RPMI8226 (cell line): ENCODE measurements at regions not wholly inside any gene's neighbourhood (a gene's known extent, or its start where the extent isn't known, plus 50 kb on each side); places are given as distances from the start of the nearest gene placed in this dataset.

ENCODE experiments used
- DNase-seq: peaks from one replicate; pipeline ENCODE4 v3.0.0-alpha.2; 2015

DNA sequence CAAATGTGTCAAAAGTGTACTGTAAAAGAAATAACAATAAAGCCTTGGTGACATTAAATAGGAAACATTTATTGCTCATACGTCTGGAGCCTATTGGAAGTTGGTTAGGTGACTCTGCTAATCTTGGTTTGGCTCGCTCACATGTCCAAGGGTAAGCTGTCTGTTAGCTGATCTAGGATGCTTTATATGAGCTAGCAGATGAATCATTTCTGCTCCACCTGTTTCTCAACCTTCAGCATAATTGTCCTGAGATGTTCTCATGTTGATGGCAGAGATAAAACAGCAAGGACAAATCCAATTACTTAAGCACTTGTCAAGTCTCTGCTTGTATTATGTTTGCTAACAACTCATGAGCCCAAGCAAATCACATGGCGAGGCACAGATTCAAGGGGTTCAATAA lies 56.0 kb upstream of the CD53 start:
- no peak for DNase-seq

GRCh38 chr1:110811529-110811928 lies 61.4 kb upstream of the CD53 start:
- DNase-seq: no peak

GRCh38 chr1:110800079-110800478 lies 72.9 kb upstream of the CD53 start:
- DNase-seq: no peak

DNA sequence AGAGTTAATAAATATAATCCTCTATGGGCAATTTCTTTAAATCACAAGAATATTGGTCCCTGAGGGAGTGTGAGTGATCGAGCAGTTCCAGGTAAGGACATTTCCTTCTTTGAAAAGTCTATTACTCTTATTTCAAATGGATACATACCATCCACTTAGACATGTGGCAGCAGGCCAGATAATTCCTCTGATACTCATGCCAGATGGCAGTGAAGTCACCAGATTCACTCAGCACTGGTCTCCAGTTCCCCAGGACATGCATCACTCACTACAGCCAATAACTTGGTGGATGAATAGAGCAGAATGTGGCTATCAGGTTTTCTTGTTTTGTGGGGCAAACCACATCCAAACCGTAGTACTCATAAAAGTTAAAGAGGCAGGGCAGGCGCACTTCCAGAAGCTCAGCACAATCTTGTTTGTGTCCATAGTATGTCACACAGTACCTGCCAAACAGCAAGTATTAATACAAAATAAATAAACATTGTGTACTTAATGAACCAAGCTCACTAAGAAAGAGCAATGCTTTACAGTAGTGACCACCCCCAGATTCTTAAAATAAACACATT lies 74.2 kb upstream of the CD53 start:
- peak; percentile 11 for DNase-seq

- no peak for DNase-seq
Observed at GRCh38 chr1:110788673-110789072, 84.3 kb upstream of the CD53 start.

GRCh38 chr1:110787328-110788071 lies 85.4 kb upstream of the CD53 start:
- DNase-seq: peak; percentile 84

DNA sequence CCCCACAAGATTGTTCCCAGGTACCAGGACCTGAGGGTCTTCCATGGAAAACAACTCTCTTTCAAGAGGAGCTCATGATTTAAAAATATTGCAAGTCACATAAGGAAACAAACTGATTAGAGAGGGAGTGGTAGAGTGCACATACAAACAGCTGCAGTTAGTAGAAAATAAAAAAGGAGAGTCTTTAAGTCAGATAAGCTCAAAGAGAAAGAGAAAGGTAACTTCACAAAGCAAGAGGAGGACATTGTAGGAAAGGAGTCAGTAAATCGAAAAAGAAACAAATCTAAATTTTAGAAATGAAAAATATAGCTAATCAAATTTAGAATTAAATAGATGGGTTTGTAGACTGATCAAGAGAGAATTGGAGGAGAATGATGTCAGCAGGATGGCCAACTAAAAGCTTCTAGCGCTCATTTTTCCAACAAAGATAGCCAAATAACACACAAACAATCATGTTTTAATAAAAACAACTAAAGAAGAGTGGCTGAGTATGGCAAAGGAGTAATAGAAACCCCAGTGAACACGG lies 86.1 kb upstream of the CD53 start:
- DNase-seq: peak; percentile 8

DNA sequence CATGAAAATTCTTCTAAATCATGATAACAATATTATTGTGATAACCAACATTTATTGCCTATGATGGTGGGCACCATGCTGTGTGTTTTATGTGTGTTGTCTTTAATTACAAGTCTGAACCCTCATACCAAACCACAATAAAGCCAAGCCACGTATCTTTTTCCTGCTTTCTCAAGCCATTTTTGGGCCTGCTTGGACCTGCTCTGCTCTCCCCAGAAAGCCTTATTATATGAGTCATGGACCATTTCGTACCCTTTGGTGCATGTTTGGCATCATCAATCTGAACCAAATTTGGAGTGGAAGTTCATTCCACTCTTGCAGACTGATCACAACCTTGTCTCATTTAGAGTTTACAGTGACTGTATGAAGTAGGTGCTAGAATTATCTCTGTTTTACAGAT lies 87.3 kb upstream of the CD53 start:
- DNase-seq: no peak

DNA sequence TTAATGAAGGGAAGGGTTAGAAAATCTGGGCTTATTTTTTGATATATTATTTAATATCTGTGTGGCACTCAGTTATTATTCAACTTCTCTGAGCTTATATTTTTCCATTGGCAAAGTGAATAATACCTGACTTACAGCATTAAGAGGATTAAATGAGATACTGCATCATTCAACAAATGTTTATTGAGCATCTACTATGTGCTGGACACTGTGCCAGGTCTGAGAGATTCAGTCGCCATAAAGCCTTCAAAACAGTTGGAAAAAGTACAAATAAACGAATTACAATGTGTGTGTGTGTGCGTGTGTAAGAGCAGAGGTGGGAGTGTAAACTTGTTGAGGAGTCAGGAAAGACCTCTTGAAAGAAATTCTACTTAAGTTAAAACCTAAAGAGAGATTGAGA lies 87.9 kb upstream of the CD53 start:
- no peak for DNase-seq

DNA sequence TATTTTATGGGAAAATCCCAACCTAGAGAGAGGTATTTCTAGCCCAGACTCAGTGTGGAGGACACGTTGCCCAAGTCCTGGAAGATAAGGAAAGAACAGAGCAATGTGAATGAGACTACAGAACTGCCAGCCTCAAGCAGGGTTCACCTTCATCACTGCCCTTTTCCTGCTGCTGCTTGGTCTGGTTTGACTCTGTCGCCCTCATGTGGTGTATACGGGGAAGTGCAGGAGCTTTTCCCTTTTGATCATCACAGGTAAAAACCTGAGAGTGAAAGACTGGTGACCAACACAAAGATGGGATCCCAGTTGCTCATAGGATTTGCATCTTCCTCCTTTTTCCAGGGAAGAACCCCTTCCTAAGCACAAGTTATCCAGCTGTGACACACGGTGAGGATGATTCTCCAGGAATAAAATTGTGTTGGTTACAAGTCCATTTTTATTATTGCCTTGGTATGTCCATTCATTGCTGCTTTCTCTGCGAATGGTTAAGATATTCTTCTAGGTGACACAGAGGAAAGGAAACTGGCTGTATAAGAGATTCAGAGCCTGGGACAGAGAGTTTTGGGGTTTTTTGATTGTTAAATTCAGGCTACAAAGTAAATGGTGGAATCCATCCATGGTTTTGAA lies 89.5 kb upstream of the CD53 start:
- peak; percentile 72 for DNase-seq

- DNase-seq: no peak
Observed at GRCh38 chr1:110781525-110781924, 91.4 kb upstream of the CD53 start.

DNA sequence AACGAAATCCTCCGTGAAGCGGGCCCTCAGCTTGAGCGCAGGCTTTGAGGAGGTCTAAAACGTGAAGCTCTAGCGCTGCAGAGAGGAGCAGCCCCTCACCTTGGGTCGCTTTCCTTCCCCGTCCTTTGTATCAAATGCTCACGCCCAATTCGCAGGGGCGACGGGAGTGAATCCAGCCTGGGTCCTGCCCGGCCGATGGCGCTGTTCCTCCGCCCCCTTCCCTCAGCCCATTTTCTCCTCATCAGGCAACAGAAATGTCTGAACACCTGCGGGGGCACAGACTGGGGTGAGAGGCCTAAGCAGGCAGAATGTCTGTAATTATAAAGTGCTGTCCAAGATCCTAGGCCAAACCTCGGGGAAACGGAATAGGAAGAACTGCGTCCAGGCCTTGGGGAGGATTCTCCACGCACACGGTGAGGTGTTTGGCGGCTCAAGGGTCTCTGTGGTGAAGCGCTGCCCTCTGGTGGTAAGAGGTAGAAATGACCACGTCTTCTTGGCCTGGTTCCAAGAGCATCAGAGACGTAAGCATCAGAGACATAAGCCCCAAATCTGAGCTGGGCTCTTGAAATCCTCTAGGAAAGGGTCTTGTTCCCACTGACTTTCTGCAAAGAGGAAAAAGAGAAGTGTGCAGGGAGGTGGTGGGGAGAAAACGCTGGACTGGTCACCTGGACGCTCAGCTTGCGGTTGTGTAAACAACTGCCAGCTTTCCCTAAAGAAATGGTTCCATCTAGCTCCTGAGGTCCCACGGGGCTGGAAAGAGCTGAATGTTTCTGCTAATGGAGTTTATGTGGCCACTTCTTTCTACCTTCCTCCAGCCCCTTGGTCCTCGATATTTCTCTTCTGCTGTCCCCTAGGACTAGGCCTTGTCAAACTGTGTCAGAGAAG lies 92.1 kb upstream of the CD53 start:
- DNase-seq: peak; percentile 75

DNA sequence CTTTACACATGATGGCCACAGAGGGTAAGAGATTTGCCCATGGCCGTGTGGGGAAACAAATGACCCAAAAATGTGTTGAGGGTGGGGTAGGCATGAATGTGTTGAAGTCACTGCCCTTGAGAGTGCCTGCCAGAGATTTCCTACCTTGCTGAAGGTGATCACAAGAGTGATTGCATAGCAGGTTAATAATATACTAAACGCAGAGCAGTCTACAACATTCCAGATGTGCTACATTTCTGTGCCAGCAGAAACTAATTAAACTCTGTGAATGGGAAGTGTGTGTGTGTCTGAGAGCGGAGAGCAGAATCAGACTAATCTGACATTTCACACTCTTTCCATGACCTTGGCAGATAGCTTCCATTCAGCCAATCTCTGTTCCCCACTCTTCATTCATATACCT lies 93.3 kb upstream of the CD53 start:
- DNase-seq: no peak

GRCh38 chr1:110778821-110779220 lies 94.1 kb upstream of the CD53 start:
- no peak for DNase-seq

- no peak for DNase-seq
Observed at GRCh38 chr1:110777228-110777627, 95.7 kb upstream of the CD53 start.

- DNase-seq: no peak
Observed at GRCh38 chr1:110774398-110774797, 98.5 kb upstream of the CD53 start.

DNA sequence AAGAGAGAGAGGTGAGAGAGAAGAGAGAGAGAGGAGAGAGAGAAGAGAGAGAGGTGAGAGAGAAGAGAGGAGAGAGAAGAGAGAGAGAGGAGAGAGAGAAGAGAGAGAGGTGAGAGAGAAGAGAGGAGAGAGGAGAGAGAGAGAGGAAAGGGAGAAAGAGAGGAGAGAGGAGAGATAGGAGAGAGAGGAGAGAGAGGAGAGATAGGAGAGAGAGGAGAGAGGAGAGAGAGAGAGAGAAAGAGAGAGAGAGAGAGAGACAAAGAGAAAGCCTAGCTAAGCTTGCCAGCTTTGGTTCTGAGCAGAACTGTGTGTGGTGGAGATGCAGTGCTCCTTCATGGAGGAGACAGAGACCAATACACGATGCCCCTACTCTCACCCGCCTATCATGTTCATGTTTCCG lies 99.1 kb upstream of the KCNA3 start:
- DNase-seq: no peak

- no peak for DNase-seq
Observed at GRCh38 chr1:110771245-110772022, 96.7 kb upstream of the KCNA3 start.

DNA sequence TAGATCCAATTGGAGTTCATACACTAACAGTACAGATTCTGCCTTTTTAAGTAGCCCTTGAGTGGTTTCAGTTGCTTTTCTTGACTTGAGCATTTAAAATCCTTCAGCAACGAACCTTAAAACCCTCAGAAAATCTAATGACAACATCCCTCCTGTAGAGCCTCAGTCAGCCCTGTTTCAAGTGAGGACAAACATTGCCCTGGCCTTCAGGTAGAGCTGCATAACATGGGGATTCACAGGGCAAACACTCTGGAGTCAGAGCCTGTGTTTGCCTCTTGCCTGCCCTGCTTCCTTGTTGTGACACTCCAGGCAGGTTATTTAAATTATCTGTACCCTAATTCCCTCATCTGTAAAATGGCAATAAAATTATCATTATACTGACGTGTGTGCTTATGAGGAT lies 96.1 kb upstream of the KCNA3 start:
- no peak for DNase-seq

GRCh38 chr1:110768605-110769004 lies 93.9 kb upstream of the KCNA3 start:
- DNase-seq: no peak

GRCh38 chr1:110766336-110766647 lies 91.6 kb upstream of the KCNA3 start:
- DNase-seq: no peak

GRCh38 chr1:110765640-110766335 lies 91.0 kb upstream of the KCNA3 start:
- DNase-seq: peak; percentile 64
